Heart left ventricle (tissue), 16 donors: ENCODE measurements at regions not wholly inside any gene's neighbourhood (a gene's known extent, or its start where the extent isn't known, plus 50 kb on each side); places are given as distances from the start of the nearest gene placed in this dataset.
"Not testable (repeated sequence)": the region's sequence is repeated elsewhere in the genome, so short reads cannot be mapped to it uniquely, and the experiment has no call there.

Experiments
- ATAC-seq, 4 donors: fragments of 200-7000 bp; cut with Tn5 transposase; one replicate each; pipeline ENCODE4 v1.9.1; 2020 to 2022; ENCODE audit warnings: moderate library complexity in 4 of 4, mild to moderate bottlenecking in 3 of 4, moderate number of reproducible peaks in 1 of 4
- DNase-seq, 5 donors: peaks; one replicate each; pipeline ENCODE4 v3.0.0-alpha.2; 2020
- H3K27ac ChIP-seq, 12 donors: fragments of 200-600 bp; sonication (generic) in 4 of 12; one replicate each; pipeline versions ENCODE4 v1.5.0 to v1.8.0; 2016 to 2022; ENCODE audit warnings: mild to moderate bottlenecking in 2 of 12
- H3K27me3 ChIP-seq, 9 donors: fragments of 200-600 bp; sonication (generic) in 2 of 9; one replicate each; pipeline versions ENCODE4 v1.5.1 to v1.8.0; 2016 to 2022; ENCODE audit warnings: mild to moderate bottlenecking in 3 of 9
- H3K36me3 ChIP-seq, 9 donors: fragments of 200-600 bp; sonication (generic) in 2 of 9; one replicate each; pipeline versions ENCODE4 v1.5.0 to v1.8.0; 2018 to 2022; ENCODE audit warnings: mild to moderate bottlenecking in 2 of 9
- H3K4me1 ChIP-seq, 12 donors: fragments of 200-600 bp; sonication (generic) in 4 of 12; one replicate each; pipeline versions ENCODE4 v1.5.0 to v1.8.0; 2016 to 2022; ENCODE audit warnings: mild to moderate bottlenecking in 3 of 12
- H3K4me3 ChIP-seq, 12 donors: fragments of 200-600 bp; sonication (generic) in 4 of 12; one replicate each; pipeline versions ENCODE4 v1.5.0 to v1.8.0; 2017 to 2022; ENCODE audit warnings: mild to moderate bottlenecking in 9 of 12, moderate library complexity in 4 of 12
- H3K9me3 ChIP-seq, 12 donors: fragments of 200-600 bp; sonication (generic) in 4 of 12; one replicate each; pipeline versions ENCODE4 v1.5.0 to v1.8.0; 2016 to 2022; ENCODE audit warnings: mild to moderate bottlenecking in 1 of 12
- POLR2A ChIP-seq, 2 donors: fragments of 450-650 bp; IDR thresholded peaks; one replicate each; pipeline ENCODE4 v1.6.1; 2017; ENCODE audit warnings: antibody characterized with exemption in 2 of 2, mild to moderate bottlenecking in 2 of 2, moderate library complexity in 2 of 2
- WGBS, 4 donors: extraction: QIAGEN DNeasy Blood & Tissue Kit in 2 of 4; methylation state at CpG; one replicate each; pipeline versions ENCODE4 v1.1.5 to v1.1.7; 2013 to 2018; 5-methylcytosine and 5-hydroxymethylcytosine counted together
- intact Hi-C, 10 donors: fragments of 100-400 bp; cut with DNase I; formaldehyde crosslinking; loops; one replicate each; pipeline versions ENCODE4 v1.11.1 to v1.14.2; 2022
- TF ChIP-seq, protein P1 (sequence below), 12 donors: fragments of 200-600 bp; sonication (generic) in 4 of 12; IDR thresholded peaks; one replicate each; pipeline versions ENCODE4 v1.5.0 to v1.8.0; 2018 to 2022; ENCODE audit warnings: antibody characterized with exemption in 12 of 12, mild to moderate bottlenecking in 5 of 12
- donor health status: ischemic (EF 13 %, LVEDD 7.1; RV severe dilation, severe dysfunction).
- donor health status: healthy with polysubstance abuse.
- donor health status: DM: no; HTN: yes; CAD: no.
- donor health status: DM: no; HTN: no; CAD: no.
- donor health status: ischemic (EF 25% LVEDD 6.9; RV normal size, moderate dysfunction).
- donor health status: ischemic (EF 25% LVEDD 5.7; RV mildly dilated, moderate dysfunction).
- donor health status: healthy.
- donor health status: DM: yes; HTN: yes; CAD: no.
- donor health status: ischemic (EF 35%, LVEDD 5.7; RV mildly dilated, moderate dysfunction).
- donor health status: nonischemic (EF 11% LVEDD 7.7; RV severe dilation, severe dysfunction).
- donor health status: DM: yes; HTN: yes; CAD: no.
- donor health status: PGD.
- donor health status: ischemic (EF 29% LVEDD 5.4; RV normal size, mild dysfunction).
- donor health status: nonischemic (EF 23%, LVEDD 6.1; RV moderate dilation, normal function).

DNA sequence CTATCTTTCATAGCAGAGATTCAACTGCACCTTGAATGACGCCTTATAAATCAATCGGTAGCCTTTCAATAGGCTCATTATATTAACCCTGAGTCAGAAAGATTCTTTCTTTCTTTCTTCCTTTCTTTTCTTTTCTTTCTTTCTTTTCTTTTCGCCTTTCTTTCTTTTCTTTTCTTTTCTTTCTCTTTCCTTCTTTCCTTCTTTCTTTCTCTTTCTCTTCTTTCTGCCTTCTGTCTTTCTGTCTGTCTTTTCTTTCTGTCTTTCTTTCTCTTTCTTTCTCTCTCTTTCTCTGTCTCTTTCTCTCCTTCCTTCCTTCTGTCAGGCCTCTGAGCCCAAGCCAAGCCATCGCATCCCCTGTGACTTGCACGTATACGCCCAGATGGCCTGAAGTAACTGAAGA, 86.0 kb upstream of the CLINT1 start:
- Histone ChIP-seq H3K4me1 (peaks cover 0 to 9% (median 4%) of the 10 kb centered on the region in 12 donors), H3K9me3 (no peaks in the 10 kb centered on the region), H3K27me3 (no peaks in the 10 kb centered on the region), H3K27ac (no peak overlapping the region), H3K4me3 (no peak overlapping the region), H3K36me3 (no peaks in the 10 kb centered on the region)
- DNase-seq (no peak), ATAC-seq (no peak)
- WGBS, 4 donors: 88 to 91% (median 90%) methylated on average over 6 of the region's 6 CpGs
- no peak for TF ChIP-seq POLR2A (IDR thresholded peaks at IDR 0.05)
- intact Hi-C loops: loop anchor here in 8 of 10 donors (5.0 kb wide), 5 partner anchors 47 to 183 kb away; partner anchors contain the start of gene CLINT1 (in 5 of the 8)

DNA sequence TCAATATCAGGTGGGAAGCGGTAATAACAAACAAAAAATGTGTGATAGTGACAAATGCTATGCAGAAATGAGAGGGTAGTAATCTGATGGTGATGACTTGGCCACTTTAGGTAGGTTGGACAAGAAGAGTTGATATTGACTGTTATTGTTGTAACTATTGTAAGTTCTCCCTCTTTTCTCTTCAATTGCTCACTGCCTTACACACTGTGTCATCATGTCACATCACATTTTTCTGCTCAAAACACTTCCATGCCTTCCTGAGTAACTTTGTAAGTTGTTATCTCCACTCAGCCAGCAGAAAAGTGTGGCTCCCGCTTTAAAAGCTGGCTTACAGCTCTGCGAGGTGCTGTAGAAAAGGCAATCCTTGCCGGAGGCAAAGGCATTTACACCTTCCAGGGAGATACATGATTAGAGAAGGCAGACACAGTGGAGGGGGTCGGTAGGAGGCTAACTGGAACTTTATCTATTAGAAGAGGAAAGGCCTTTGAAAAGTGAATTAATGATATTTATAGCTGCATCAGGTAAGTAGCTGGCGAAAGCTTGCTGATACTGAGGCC, 85.2 kb upstream of the CLINT1 start:
- intact Hi-C loops: no loop called here
- Histone ChIP-seq H3K4me3 (no peak overlapping the region), H3K36me3 (no peaks in the 10 kb centered on the region), H3K27ac (no peak overlapping the region), H3K9me3 (no peaks in the 10 kb centered on the region), H3K27me3 (no peaks in the 10 kb centered on the region), H3K4me1 (peaks cover 0 to 8% (median 4%) of the 10 kb centered on the region in 12 donors)
- 53 to 59% (median 56%) methylated on average over 6 of the region's 6 CpGs for WGBS, 4 donors
- TF ChIP-seq, protein P1, sequence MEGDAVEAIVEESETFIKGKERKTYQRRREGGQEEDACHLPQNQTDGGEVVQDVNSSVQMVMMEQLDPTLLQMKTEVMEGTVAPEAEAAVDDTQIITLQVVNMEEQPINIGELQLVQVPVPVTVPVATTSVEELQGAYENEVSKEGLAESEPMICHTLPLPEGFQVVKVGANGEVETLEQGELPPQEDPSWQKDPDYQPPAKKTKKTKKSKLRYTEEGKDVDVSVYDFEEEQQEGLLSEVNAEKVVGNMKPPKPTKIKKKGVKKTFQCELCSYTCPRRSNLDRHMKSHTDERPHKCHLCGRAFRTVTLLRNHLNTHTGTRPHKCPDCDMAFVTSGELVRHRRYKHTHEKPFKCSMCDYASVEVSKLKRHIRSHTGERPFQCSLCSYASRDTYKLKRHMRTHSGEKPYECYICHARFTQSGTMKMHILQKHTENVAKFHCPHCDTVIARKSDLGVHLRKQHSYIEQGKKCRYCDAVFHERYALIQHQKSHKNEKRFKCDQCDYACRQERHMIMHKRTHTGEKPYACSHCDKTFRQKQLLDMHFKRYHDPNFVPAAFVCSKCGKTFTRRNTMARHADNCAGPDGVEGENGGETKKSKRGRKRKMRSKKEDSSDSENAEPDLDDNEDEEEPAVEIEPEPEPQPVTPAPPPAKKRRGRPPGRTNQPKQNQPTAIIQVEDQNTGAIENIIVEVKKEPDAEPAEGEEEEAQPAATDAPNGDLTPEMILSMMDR (IDR thresholded peaks at IDR 0.05): no peak
- TF ChIP-seq POLR2A (IDR thresholded peaks at IDR 0.05): no peak
- DNase-seq (no peak), ATAC-seq (no peak)

DNA sequence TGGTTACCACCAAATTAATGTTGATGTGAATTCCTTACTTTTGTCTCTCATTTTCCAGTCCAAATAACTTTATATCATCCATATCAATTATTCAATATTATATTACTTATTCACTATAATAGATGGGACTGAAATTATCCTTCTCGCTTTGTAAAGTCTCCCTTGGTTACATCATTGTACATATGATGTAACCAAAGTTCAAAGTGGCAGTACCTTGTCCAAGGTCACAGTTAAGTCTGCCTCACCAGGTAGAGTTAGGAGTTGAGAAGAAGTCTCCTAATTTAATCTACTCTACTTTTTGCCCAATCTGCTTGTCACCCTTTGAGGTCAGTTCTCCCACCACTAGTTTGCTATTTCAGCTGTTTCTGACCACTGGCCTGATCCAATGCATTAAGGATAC, 83.7 kb upstream of the CLINT1 start:
- Histone ChIP-seq H3K4me3 (no peak overlapping the region), H3K27ac (no peak overlapping the region), H3K4me1 (no peaks in the 10 kb centered on the region), H3K9me3 (no peaks in the 10 kb centered on the region), H3K27me3 (no peaks in the 10 kb centered on the region), H3K36me3 (no peaks in the 10 kb centered on the region)
- ATAC-seq (no peak), DNase-seq (no peak)
- no peak for TF ChIP-seq POLR2A (IDR thresholded peaks at IDR 0.05)
- TF ChIP-seq, protein P1 (IDR thresholded peaks at IDR 0.05): no peak
- intact Hi-C loops: no loop called here
- WGBS, 4 donors: 38 to 95% (median 92%) methylated on average over 1 of the region's 1 CpG

DNA sequence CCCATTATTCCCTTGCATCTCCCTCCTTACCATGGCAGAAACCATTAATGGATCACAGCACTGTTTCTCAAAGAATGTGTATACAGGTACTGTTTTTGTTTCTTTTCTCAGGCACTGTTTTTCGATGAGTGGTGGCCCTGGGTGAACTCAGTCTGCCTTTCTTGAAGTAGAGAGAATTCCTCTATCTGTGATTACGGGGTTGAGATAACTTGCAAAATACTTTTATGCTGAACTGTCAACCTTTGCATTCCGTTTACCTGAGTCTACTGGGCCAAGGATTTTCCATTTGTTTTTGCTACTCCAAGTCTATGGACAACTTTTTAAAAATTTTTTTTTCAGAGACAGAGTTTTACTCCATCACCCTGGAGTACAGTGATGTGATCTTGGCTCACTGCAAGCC, 82.7 kb upstream of the CLINT1 start:
- intact Hi-C loops: no loop called here
- DNase-seq: no peak
- Histone ChIP-seq H3K9me3 (no peaks in the 10 kb centered on the region), H3K27me3 (no peaks in the 10 kb centered on the region), H3K4me3 (no peak overlapping the region), H3K36me3 (no peaks in the 10 kb centered on the region), H3K27ac (no peak overlapping the region), H3K4me1 (no peaks in the 10 kb centered on the region)
- TF ChIP-seq, protein P1 (IDR thresholded peaks at IDR 0.05): no peak
- WGBS, 4 donors: 87 to 93% (median 91%) methylated on average over 3 of the region's 3 CpGs
- ATAC-seq: no peak

DNA sequence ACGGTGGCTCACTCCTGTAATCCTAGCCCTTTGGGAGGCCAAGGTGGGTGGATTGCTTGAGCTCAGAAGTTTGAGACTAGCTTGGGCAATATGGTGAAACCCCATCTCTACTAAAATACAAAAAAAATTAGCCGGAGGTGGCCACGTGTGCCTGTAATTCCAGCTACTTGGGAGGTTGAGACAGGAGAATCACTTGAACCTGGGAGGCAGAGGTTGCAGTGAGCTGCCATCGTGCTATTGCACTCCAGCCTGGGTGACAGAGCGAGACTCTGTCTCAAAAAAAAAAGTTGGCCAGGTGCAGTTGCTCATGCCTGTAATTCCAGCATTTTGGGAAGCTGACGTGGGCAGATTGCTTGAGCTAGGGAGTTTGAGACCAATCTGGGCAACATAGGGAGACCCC, 79.2 kb upstream of the CLINT1 start:
- DNase-seq, H3K27ac ChIP-seq, H3K4me3 ChIP-seq, intact Hi-C loops, H3K36me3 ChIP-seq, H3K4me1 ChIP-seq, ATAC-seq, H3K27me3 ChIP-seq: not testable (repeated sequence)
- H3K9me3 ChIP-seq: peaks cover 0 to 11% (median 1%) of the 10 kb centered on the region in 12 donors
- 85 to 98% (median 93%) methylated on average over 5 to 6 of the region's 6 CpGs for WGBS, 4 donors

DNA sequence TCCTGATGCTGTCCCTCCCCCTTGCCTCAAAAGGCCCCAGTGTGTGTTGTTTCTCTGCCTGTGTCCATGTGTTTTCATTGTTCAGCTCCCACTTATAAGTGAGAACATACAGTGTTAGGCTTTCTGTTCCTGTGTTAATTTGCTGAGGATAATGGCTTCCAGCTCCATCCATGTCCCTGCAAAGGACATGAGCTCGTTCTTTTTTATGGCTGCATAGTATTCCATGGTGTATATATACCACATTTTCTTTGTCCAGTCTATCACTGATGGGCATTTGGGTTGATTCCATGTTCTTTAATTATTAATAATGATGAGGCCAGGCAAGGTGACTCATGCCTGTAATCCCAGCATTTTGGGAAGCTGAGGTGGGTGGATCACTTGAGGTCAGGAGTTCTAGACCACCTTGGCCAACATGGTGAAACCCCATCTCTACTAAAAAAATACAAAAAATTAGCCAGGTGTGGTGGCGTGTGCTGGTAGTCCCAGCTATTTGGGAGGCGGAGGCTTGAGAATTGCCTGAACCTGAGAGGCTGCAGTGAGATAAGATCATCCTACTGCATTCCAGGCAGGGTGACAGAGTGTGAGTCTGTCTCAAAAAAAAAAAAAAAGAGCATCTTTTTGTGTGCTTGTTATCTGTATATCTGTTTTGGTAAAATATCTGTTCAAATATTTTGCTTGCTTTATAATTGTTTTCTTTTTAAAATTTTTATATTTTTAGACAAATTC, 78.0 kb upstream of the CLINT1 start:
- H3K27me3 ChIP-seq, intact Hi-C loops, H3K27ac ChIP-seq, ATAC-seq, H3K4me3 ChIP-seq, H3K4me1 ChIP-seq, H3K36me3 ChIP-seq, DNase-seq: not testable (repeated sequence)
- 87 to 93% (median 90%) methylated on average over 3 of the region's 3 CpGs for WGBS, 4 donors
- peaks cover 0 to 11% (median 1%) of the 10 kb centered on the region in 12 donors for H3K9me3 ChIP-seq
